Breast epithelium (tissue), 4 donors: ENCODE measurements at regions not wholly inside any gene's neighbourhood (a gene's known extent, or its start where the extent isn't known, plus 50 kb on each side); places are given as distances from the start of the nearest gene placed in this dataset.

ENCODE experiments used
- DNase-seq, 2 donors: peaks; one replicate each; pipeline ENCODE4 v3.0.0-alpha.2; 2019; ENCODE audit warnings: low spot score in 2 of 2
- H3K27ac ChIP-seq, 2 donors: fragments of 200-600 bp; sonication (generic) in 1 of 2; one replicate each; pipeline ENCODE4 v1.5.1; 2016 to 2019; ENCODE audit warnings: mild to moderate bottlenecking in 1 of 2
- H3K27me3 ChIP-seq, 2 donors: fragments of 200-600 bp; sonication (generic) in 1 of 2; one replicate each; pipeline versions ENCODE4 v1.5.1 to v1.6.0; 2017 to 2019; ENCODE audit warnings: control low read depth in 1 of 2, mild to moderate bottlenecking in 1 of 2
- H3K36me3 ChIP-seq: fragments of 200-600 bp; one replicate; pipeline ENCODE4 v1.5.1; 2019
- H3K4me1 ChIP-seq, 2 donors: fragments of 200-600 bp; sonication (generic); one replicate each; pipeline ENCODE4 v1.5.1; 2016 to 2019; ENCODE audit warnings: control low read depth in 1 of 2
- H3K4me3 ChIP-seq, 3 donors: fragments of 200-600 bp; sonication (generic); 1 replicate in 2 of 3; 2 replicates in 1 of 3; pipeline ENCODE4 v1.5.1; 2016 to 2019; ENCODE audit warnings: mild to moderate bottlenecking in 3 of 3, moderate library complexity in 2 of 3
- H3K9me3 ChIP-seq, 2 donors: fragments of 200-600 bp; sonication (generic) in 1 of 2; one replicate each; pipeline ENCODE4 v1.5.1; 2016 to 2019; ENCODE audit warnings: control low read depth in 1 of 2
- POLR2A ChIP-seq: fragments of 450-650 bp; IDR thresholded peaks from one replicate; pipeline ENCODE4 v1.6.1; 2016; ENCODE audit warnings: antibody characterized with exemption, mild to moderate bottlenecking, moderate library complexity
- POLR2AphosphoS5 ChIP-seq, 3 donors: sonication (generic); formaldehyde crosslinking; IDR thresholded peaks; one replicate each; pipeline ENCODE4 v1.6.1; 2017; ENCODE audit warnings: antibody characterized with exemption in 3 of 3
- intact Hi-C: fragments of 100-400 bp; cut with DNase I; formaldehyde crosslinking; loops from one replicate; pipeline ENCODE4 v1.15.1; 2023; ENCODE audit warnings: low total_unique reads
- TF ChIP-seq, protein P1 (sequence below), 3 donors: fragments of 450-650 bp; IDR thresholded peaks; one replicate each; pipeline ENCODE4 v1.5.1; 2016 to 2017; ENCODE audit warnings: antibody characterized with exemption in 3 of 3, mild to moderate bottlenecking in 3 of 3, moderate library complexity in 3 of 3

GRCh38 chr2:43103093-43103404 is 123.4 kb downstream of the ZFP36L2 start:
- no peaks in the 10 kb centered on the region for H3K9me3 ChIP-seq
- peaks cover 5 to 23% of the 10 kb centered on the region in 2 donors for H3K4me1 ChIP-seq
- intact Hi-C loops = no loop called here
- DNase-seq = no peak
- no peak overlapping the region for H3K4me3 ChIP-seq
- no peaks in the 10 kb centered on the region for H3K27me3 ChIP-seq
- H3K27ac ChIP-seq = peak overlapping the region; percentile 93 to 96
- TF ChIP-seq POLR2A (no peak), POLR2AphosphoS5 (IDR thresholded peaks at IDR 0.05) (no peak)
- TF ChIP-seq, protein P1, sequence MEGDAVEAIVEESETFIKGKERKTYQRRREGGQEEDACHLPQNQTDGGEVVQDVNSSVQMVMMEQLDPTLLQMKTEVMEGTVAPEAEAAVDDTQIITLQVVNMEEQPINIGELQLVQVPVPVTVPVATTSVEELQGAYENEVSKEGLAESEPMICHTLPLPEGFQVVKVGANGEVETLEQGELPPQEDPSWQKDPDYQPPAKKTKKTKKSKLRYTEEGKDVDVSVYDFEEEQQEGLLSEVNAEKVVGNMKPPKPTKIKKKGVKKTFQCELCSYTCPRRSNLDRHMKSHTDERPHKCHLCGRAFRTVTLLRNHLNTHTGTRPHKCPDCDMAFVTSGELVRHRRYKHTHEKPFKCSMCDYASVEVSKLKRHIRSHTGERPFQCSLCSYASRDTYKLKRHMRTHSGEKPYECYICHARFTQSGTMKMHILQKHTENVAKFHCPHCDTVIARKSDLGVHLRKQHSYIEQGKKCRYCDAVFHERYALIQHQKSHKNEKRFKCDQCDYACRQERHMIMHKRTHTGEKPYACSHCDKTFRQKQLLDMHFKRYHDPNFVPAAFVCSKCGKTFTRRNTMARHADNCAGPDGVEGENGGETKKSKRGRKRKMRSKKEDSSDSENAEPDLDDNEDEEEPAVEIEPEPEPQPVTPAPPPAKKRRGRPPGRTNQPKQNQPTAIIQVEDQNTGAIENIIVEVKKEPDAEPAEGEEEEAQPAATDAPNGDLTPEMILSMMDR (IDR thresholded peaks at IDR 0.05) = no peak
- H3K36me3 ChIP-seq = no peaks in the 10 kb centered on the region

DNA sequence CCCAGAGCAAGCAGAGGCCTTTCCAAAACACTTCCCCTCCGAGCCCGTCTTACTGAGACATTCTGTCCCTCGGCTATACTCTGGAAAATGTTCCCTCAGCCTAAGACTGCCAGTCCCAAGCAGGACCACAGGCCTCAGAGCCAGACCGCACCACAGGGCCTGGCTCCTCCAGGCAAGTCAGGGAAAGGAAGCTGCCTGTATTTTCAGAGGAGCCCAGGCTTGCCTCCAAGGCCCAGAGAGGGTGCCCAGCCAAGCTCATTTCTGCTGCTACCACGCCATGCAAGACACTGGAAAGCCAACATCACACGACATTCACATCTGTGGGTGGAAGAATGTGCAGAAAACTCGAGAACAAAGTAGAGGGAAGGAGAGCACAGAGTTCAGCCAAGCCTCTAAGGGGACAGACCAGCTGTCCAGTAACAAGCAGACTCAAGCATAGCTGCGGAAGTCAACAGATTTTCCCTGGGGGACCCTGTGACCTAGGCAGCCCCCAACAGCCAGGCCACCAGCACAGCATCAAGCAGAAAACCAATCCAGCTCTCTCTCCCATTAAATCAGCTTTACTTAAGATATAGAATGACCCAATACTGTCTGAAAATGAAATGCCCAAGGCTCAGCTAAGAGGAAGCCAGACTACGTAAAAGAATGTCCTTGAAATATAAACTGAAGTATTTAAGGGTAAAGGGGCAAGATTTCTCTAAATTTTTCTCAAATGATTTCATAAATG is 123.9 kb downstream of the ZFP36L2 start:
- H3K27me3 ChIP-seq = no peaks in the 10 kb centered on the region
- peak in 1 of 2 donors; percentile 91 for DNase-seq
- H3K4me1 ChIP-seq = peaks cover 5 to 23% of the 10 kb centered on the region in 2 donors
- intact Hi-C loops = no loop called here
- peak overlapping the region; percentile 93 to 96 for H3K27ac ChIP-seq
- no peaks in the 10 kb centered on the region for H3K9me3 ChIP-seq
- TF ChIP-seq POLR2A (no peak), POLR2AphosphoS5 (IDR thresholded peaks at IDR 0.05) (peak in 2 of 3 donors; percentile 56 to 68)
- peak overlapping the region; percentile 41 to 65 (median 52) for H3K4me3 ChIP-seq
- no peaks in the 10 kb centered on the region for H3K36me3 ChIP-seq

DNA sequence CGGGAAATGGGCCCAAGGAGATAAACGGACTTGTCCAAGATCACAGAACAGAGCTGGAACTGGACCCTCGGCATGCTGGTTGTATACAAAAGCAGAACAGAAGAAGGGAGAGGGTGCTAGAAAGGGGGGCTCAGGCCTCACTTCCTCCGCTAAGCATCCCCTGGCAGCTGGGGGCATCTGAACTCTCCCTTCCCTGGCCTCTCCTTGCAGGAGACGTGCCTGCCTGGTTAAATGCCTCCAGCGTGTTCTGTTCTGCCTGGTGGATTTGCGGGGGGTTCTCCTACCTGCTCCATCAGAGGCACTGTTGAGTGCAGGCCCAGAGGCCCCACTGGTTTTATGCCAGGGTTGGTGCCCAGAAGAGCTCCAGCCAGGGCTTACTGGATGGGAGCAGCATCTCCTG is 124.7 kb downstream of the ZFP36L2 start:
- intact Hi-C loops = no loop called here
- Histone ChIP-seq H3K9me3 (no peaks in the 10 kb centered on the region), H3K4me3 (peak overlapping the region; percentile 41 to 65 (median 52)), H3K27me3 (no peaks in the 10 kb centered on the region), H3K36me3 (no peaks in the 10 kb centered on the region), H3K4me1 (peaks cover 1 to 23% of the 10 kb centered on the region in 2 donors), H3K27ac (peak overlapping the region; percentile 93 to 96)
- TF ChIP-seq, protein P1 (IDR thresholded peaks at IDR 0.05) = no peak
- no peak for TF ChIP-seq POLR2A
- TF ChIP-seq POLR2AphosphoS5 (IDR thresholded peaks at IDR 0.05) = no peak
- peak in 1 of 2 donors; percentile 85 for DNase-seq

GRCh38 chr2:43100883-43101662 is 125.3 kb downstream of the ZFP36L2 start:
- no peaks in the 10 kb centered on the region for H3K9me3 ChIP-seq
- no peaks in the 10 kb centered on the region for H3K27me3 ChIP-seq
- H3K36me3 ChIP-seq = no peaks in the 10 kb centered on the region
- TF ChIP-seq, protein P1 (IDR thresholded peaks at IDR 0.05) = no peak
- TF ChIP-seq POLR2A (no peak), POLR2AphosphoS5 (IDR thresholded peaks at IDR 0.05) (peak; percentile 6 to 74 (median 27))
- intact Hi-C loops = no loop called here
- peaks cover 0 to 17% of the 10 kb centered on the region in 2 donors for H3K4me1 ChIP-seq
- peak overlapping the region; percentile 41 to 65 (median 52) for H3K4me3 ChIP-seq
- H3K27ac ChIP-seq = peak overlapping the region; percentile 93 to 96
- peak; percentile 68 to 86 for DNase-seq

- DNase-seq = no peak
- H3K27ac ChIP-seq = peak overlapping the region; percentile 93 to 96
- intact Hi-C loops = no loop called here
Observed at GRCh38 chr2:43100362-43100882, 126.0 kb downstream of the ZFP36L2 start.

More at GRCh38 chr2:43100362-43100882, 126.0 kb downstream of the ZFP36L2 start:
- H3K27me3 ChIP-seq = no peaks in the 10 kb centered on the region
- H3K4me3 ChIP-seq = peak overlapping the region; percentile 41 to 65 (median 52)
- H3K9me3 ChIP-seq = no peaks in the 10 kb centered on the region
- H3K4me1 ChIP-seq = peaks cover 0 to 13% of the 10 kb centered on the region in 2 donors
- no peaks in the 10 kb centered on the region for H3K36me3 ChIP-seq
- TF ChIP-seq, protein P1 (IDR thresholded peaks at IDR 0.05) = no peak
- TF ChIP-seq POLR2A (no peak), POLR2AphosphoS5 (IDR thresholded peaks at IDR 0.05) (no peak)
